Hepatocyte (in vitro differentiated cells): ENCODE measurements at regions not wholly inside any gene's neighbourhood (a gene's known extent, or its start where the extent isn't known, plus 50 kb on each side); places are given as distances from the start of the nearest gene placed in this dataset.

ENCODE experiments used
- CTCF ChIP-seq: fragments of 200-600 bp; sonication (generic); IDR thresholded peaks from 2 replicates; pipeline ENCODE4 v1.5.1; 2016; ENCODE audit warnings: antibody characterized with exemption, mild to moderate bottlenecking; ENCODE audit not compliant: poor library complexity
- EZH2phosphoT487 ChIP-seq: fragments of 200-600 bp; sonication (generic); IDR thresholded peaks from one replicate; pipeline ENCODE4 v1.6.1; 2018; ENCODE audit warnings: antibody characterized with exemption, mild to moderate bottlenecking, low read depth, moderate library complexity; ENCODE audit not compliant: unreplicated experiment, severe bottlenecking

GRCh38 chr14:71725922-71726579 is 206.2 kb upstream of the RGS6 start:
- TF ChIP-seq CTCF (no peak), EZH2phosphoT487 (no peak)
